GM18505 (cell line): ENCODE measurements at regions not wholly inside any gene's neighbourhood (a gene's known extent, or its start where the extent isn't known, plus 50 kb on each side); places are given as distances from the start of the nearest gene placed in this dataset.
"Not testable (repeated sequence)": the region's sequence is repeated elsewhere in the genome, so short reads cannot be mapped to it uniquely, and the experiment has no call there.

Experiments
- ATAC-seq: cut with Tn5 transposase; IDR thresholded peaks from one replicate; pipeline ENCODE4 v1.9.1; 2021; ENCODE audit not compliant: unreplicated experiment
- POLR2A ChIP-seq: IDR thresholded peaks from 4 replicates; pipeline ENCODE4 v1.6.1; 2011; ENCODE audit warnings: borderline replicate concordance; ENCODE audit not compliant: insufficient read depth, insufficient read length; ENCODE audit errors: extremely low read depth

DNA sequence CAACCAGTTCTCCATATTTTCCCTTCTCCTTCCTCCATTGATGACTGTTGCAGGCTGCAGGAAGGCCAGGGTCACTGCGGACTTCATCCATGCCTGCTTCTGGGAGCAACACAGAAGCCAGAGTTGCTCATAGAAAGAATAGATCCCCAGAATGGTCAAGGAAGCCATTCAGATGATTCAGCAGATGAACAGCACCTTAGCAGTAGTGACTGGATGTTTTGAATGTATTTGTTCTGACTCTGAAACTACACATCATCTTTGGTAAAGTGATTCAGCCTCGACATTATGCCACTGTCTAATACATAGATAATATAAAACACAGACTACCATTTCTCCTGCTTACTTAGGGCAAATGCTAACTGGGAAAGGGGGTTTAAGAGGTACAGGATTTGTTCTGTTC, 411.6 kb downstream of the RND3 start:
- no peak for TF ChIP-seq POLR2A
- ATAC-seq = no peak

- no peak for ATAC-seq
- no peak for TF ChIP-seq POLR2A
These were observed 421.0 kb downstream of the RND3 start for GRCh38 chr2:150066490-150066889.

DNA sequence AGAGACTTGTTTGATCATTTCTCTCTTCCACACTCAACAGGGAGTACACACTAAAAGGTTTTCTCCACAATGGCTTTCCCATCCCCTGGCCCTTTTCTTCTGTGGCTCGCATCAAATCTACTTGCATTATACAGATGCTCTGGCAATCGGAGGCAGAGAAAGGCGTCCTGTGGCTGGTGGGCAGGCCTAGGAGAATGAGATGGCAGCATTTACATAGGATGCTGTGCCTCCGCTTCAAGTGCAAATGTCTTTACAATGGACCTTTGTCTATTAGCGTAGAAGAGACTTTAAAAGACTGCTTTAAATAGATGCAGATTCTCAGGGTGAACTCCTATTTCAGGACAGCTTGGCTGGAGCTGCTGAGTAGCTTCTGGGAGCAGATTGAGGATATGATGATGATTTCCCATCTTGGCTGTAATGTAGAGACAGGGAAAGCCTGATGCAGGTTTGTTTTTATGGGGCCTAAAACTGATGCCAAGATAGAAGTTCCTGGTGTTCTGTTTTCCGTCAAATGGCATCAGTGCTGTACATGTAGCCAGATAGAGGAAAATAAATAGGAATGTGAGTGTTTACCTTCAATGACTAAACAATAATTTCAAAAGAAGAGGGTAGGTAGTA, 423.4 kb downstream of the RND3 start:
- no peak for ATAC-seq
- TF ChIP-seq POLR2A = no peak

DNA sequence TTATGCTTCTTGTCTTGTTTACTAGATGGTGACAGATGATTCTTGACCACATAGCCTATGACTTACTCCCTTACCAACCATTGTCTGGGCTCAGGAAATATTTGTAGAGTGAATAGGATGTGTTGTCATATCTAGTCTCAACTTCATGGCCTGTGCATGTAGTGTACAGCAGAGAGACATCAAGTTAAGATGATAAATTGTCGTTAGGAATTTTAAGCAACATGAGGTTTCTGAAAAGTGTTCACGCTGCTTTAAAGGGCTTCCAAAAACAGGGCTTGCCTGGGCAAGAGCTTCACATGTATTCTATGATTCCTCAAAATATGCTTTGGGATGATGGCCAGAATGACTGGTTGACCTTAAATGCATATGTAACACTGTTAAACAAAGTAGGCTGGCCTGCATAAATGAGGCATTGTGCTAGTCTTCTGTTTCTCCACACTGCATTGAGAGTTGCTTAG, 424.0 kb downstream of the RND3 start:
- TF ChIP-seq POLR2A = no peak
- no peak for ATAC-seq

DNA sequence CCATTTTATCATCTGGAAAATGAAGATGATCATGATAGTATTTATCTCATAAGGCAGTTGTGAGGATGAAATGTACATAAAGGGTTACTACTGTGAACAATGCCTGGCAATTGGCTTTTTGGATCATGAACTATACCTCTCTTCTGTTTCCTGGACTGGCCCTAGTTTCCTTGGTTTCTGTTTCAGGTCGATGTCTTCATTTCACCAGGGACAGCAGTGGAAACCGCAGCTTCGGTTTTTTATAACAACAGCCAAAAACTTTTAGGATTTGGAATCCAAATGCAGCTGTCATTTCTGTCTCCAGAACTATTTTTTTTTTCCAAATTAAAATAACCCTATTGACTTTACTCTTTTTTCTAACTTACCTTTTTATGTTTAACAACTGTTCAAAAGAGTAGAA, 425.1 kb downstream of the RND3 start:
- no peak for TF ChIP-seq POLR2A
- no peak for ATAC-seq

DNA sequence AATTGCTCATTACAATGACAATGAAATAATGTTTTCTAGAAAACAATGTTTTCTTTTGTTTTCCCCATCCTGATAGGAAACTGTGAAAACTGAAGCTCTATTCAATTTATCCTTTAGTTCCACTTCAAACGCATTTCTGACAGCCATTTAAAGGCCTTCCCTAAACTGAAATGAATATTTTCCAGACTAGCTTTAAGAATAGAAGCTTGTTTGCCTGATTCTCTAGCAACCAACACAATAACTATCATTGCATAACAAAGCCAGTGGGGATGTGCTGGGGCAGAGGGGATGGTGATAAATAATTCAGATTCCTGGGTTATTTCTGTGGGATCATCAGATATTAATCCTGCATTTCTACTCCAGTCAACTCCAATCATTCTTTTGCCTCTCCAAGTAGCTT, 427.1 kb downstream of the RND3 start:
- no peak for TF ChIP-seq POLR2A
- no peak for ATAC-seq

GRCh38 chr2:150059676-150060075, 427.8 kb downstream of the RND3 start:
- not testable (repeated sequence) for ATAC-seq

DNA sequence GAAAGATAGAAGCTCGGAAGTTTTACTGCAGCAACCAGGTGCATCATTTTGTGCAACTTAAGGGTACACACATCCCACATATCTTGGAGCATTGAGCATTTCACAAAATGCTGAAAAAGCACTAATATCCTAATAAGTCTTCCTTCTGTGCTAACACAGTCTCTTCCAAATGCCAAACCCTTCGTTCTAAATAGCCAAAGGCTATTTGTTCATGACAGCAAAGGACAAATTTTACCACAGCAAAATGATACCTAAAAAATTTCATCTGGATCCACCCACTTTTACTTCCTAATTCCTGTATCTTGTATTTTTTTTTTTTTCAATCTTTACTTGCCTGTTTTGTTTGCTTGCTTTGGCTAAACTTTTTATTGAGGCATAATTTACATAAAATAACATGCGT, 435.0 kb downstream of the RND3 start:
- no peak for ATAC-seq
- TF ChIP-seq POLR2A = no peak

DNA sequence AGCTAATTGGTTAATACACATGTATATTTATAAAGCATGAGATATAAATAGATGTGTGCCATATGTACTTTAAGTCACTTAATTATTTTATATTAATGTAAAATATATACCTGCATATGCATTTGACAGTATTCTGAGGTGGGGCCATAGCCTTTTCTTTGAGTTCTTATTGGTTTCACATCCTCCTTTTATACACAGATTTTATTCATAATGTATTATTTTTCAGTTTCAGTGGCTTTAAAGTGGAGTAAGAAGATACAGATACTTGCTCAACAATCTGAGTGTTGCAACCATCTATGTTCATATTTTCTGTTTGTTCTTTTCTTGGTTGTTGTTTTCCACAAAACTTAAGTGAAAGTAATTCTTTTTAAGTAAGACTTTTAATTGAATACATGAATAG, 436.5 kb downstream of the RND3 start:
- TF ChIP-seq POLR2A = no peak
- peak; percentile 79 for ATAC-seq

DNA sequence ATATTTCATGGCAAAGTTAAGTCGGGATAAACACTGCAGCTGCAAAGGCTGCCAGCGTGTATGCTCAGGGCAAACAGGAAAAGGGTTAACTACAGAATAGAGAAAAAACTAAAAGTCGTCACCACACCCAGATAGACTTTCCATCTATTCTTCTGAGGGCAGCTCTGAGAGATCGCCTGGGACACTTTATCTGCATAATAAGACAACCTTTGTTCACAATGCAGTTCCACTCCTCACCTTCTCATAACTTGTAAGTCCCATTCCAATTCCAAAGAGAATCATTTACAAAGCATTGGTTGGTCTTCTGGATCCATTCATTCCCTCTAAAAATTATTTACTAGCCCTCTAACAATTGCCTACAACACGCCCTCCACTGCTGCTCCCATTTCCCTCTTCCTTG, 437.4 kb downstream of the RND3 start:
- ATAC-seq = no peak
- TF ChIP-seq POLR2A = no peak

DNA sequence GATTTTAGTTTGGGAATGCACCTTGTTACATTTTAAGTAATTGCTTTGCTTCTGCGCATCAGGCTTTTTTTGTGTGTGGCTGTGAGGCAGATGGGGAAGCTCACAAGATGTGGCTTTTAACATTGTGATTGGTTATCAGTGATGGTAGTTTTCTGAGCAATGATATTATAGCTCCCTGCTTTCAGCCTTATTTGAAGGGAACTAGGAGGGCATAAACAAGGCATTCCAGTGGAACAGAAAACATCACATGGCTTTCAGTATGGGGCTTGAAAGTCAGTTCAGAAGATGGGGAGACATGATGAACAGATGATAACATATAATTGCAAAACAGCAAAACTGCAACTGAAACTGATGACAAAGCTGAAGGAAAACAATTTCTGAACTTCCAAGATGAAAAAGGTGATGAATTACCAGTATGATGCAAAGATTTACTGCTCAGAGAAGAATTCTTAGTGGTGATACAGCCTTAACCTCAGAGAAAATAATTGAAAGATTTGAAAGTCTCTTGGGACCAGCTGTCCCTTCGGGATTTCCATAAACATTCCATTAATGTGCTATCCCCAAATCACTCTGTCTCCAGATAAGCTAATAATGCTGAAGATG, 439.7 kb downstream of the RND3 start:
- no peak for TF ChIP-seq POLR2A
- ATAC-seq = no peak

DNA sequence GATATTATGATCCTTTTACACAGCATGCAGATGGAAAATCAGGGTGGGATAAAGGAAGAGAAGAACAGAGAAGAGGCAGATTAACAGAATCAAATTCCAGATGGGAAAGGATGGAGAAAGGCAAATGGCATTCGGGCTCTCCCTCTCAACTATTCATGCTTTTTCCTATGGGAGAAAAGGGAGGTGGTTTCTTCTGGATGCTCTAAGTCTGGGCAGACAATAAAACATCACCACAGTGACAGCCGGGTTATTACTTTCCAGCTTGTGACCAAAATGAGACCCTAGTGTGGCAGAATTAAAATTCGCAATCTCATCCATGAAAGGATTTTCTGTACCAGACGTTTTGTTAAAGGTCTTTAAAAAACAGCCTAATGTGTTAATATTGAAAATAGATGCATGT, 440.7 kb downstream of the RND3 start:
- no peak for ATAC-seq
- TF ChIP-seq POLR2A = no peak

DNA sequence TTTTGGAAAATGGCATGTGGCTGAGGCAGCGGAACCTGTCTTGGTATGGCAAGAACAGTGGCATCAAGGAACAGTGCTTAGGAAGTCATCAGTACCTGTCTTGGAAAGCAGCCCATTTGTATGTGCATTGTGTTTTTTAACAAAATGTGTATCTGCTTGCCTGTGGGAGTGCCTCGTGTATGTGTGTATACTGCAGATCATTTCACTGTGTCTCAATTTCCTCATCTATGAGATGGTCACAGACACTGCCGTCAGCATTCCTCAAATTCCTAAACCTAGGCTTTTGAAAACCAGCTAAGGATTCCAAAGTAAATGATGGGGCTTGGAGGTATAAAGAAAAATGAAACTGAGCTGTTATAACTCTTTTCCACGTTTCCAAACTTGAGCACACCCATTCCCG, 441.3 kb downstream of the RND3 start:
- no peak for ATAC-seq
- no peak for TF ChIP-seq POLR2A

- no peak for ATAC-seq
- no peak for TF ChIP-seq POLR2A
These were observed 441.9 kb downstream of the RND3 start for GRCh38 chr2:150045601-150046000.

- ATAC-seq = no peak
- no peak for TF ChIP-seq POLR2A
These were observed 444.3 kb downstream of the RND3 start for GRCh38 chr2:150043172-150043500.
